Hepatocyte (in vitro differentiated cells): ENCODE measurements at regions not wholly inside any gene's neighbourhood (a gene's known extent, or its start where the extent isn't known, plus 50 kb on each side); places are given as distances from the start of the nearest gene placed in this dataset.

ENCODE experiments used
- EZH2 ChIP-seq: fragments of 200-600 bp; sonication (generic); IDR thresholded peaks from 2 replicates; pipeline ENCODE4 v1.6.1; 2016; ENCODE audit warnings: antibody characterized with exemption, mild to moderate bottlenecking, borderline replicate concordance
- EZH2phosphoT487 ChIP-seq: fragments of 200-600 bp; sonication (generic); IDR thresholded peaks from one replicate; pipeline ENCODE4 v1.6.1; 2018; ENCODE audit warnings: antibody characterized with exemption, mild to moderate bottlenecking, low read depth, moderate library complexity; ENCODE audit not compliant: unreplicated experiment, severe bottlenecking
- TF ChIP-seq, protein P1 (sequence below): fragments of 200-600 bp; sonication (generic); IDR thresholded peaks from 2 replicates; pipeline ENCODE4 v1.5.1; 2016; ENCODE audit warnings: antibody characterized with exemption, mild to moderate bottlenecking; ENCODE audit not compliant: poor library complexity

DNA sequence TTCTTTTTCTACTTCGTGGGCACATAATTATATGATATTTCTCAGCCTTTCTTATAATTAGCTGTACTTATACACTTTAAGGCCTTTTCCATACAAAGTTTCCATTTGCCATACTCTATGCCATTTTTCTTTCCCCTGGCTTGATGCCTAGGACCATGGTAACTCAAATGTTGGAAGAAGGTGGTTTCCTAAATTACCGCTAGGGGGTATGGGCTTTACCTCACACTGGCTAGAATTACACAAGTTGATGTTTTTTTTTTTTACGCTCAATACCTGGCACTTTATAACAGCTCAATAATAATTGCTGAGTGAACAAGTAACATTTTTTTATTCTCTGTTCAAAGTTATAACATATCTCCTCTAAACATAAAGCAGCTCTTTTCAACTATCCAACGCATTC is 306.8 kb upstream of the LRFN5 start:
- no peak for TF ChIP-seq EZH2
- TF ChIP-seq, protein P1, sequence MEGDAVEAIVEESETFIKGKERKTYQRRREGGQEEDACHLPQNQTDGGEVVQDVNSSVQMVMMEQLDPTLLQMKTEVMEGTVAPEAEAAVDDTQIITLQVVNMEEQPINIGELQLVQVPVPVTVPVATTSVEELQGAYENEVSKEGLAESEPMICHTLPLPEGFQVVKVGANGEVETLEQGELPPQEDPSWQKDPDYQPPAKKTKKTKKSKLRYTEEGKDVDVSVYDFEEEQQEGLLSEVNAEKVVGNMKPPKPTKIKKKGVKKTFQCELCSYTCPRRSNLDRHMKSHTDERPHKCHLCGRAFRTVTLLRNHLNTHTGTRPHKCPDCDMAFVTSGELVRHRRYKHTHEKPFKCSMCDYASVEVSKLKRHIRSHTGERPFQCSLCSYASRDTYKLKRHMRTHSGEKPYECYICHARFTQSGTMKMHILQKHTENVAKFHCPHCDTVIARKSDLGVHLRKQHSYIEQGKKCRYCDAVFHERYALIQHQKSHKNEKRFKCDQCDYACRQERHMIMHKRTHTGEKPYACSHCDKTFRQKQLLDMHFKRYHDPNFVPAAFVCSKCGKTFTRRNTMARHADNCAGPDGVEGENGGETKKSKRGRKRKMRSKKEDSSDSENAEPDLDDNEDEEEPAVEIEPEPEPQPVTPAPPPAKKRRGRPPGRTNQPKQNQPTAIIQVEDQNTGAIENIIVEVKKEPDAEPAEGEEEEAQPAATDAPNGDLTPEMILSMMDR = no peak
- TF ChIP-seq EZH2phosphoT487 = no peak
